HEK293 (cell line): ENCODE measurements at regions not wholly inside any gene's neighbourhood (a gene's known extent, or its start where the extent isn't known, plus 50 kb on each side); places are given as distances from the start of the nearest gene placed in this dataset.

ENCODE experiments used
- CTCF ChIA-PET: fragments of 350-600 bp; formaldehyde crosslinking; extraction: SDS; loops from one replicate; lab custom pipeline; 2021; ENCODE audit warnings: antibody characterized with exemption; lab: Yijun Ruan, JAX
- POLR2A ChIA-PET: fragments of 300-600 bp; formaldehyde crosslinking; extraction: SDS; loops from one replicate; lab custom pipeline; 2020; ENCODE audit warnings: antibody characterized with exemption, inconsistent platforms; lab: Yijun Ruan, JAX
- H3K27ac ChIP-seq: fragments of 200-500 bp; sonication (Bioruptor generic); 2 replicates; pipeline ENCODE4 v1.5.1; 2014; ENCODE audit warnings: low read depth, low read length, control low read depth, inconsistent platforms; ENCODE audit errors: extremely low read depth
- H3K36me3 ChIP-seq, 2 experiments: fragments of 200-500 bp in 1 of 2; sonication (Bioruptor generic) in 1 of 2; 1 replicate in 1 of 2; 2 replicates in 1 of 2; pipeline ENCODE4 v1.5.1; 2014 to 2017; ENCODE audit warnings: inconsistent platforms in 2 of 2, low read length in 2 of 2; ENCODE audit not compliant: control insufficient read depth in 2 of 2, insufficient read depth in 1 of 2
- H3K4me1 ChIP-seq: fragments of 200-500 bp; sonication (Bioruptor generic); 2 replicates; pipeline ENCODE4 v1.5.1; 2014; ENCODE audit warnings: mild to moderate bottlenecking, low read length, inconsistent platforms; ENCODE audit not compliant: control insufficient read depth, insufficient read depth
- H3K4me3 ChIP-seq: 2 replicates; pipeline ENCODE4 v1.5.1; 2011; ENCODE audit warnings: low read depth, mild to moderate bottlenecking, control low read depth, low read length, moderate library complexity
- H3K9me3 ChIP-seq: fragments of 200-500 bp; sonication (Bioruptor generic); 2 replicates; pipeline ENCODE4 v1.5.1; 2014; ENCODE audit warnings: low read depth, low read length, inconsistent platforms; ENCODE audit not compliant: control insufficient read depth, insufficient read depth
- OVOL3 ChIP-seq: fragments of 450-650 bp; formaldehyde crosslinking; IDR thresholded peaks from 2 replicates; pipeline ENCODE4 v1.5.1; 2016; ENCODE audit warnings: missing biosample characterization, missing genetic modification characterization
- PATZ1 ChIP-seq: fragments of 450-650 bp; formaldehyde crosslinking; IDR thresholded peaks from 2 replicates; pipeline ENCODE4 v1.5.1; 2016; ENCODE audit warnings: missing biosample characterization, missing genetic modification characterization
- SP3 ChIP-seq: fragments of 450-650 bp; formaldehyde crosslinking; IDR thresholded peaks from 2 replicates; pipeline ENCODE4 v1.5.1; 2016; ENCODE audit warnings: missing biosample characterization, missing genetic modification characterization
- TCF7L2 ChIP-seq: IDR thresholded peaks from 2 replicates; pipeline ENCODE4 v1.6.1; 2011; ENCODE audit warnings: low read depth, mild to moderate bottlenecking, inconsistent platforms, low read length, moderate library complexity, borderline replicate concordance
- ZBTB17 ChIP-seq: fragments of 450-650 bp; formaldehyde crosslinking; IDR thresholded peaks from 2 replicates; pipeline ENCODE4 v1.5.1; 2016; ENCODE audit warnings: missing biosample characterization, missing genetic modification characterization
- ZBTB20 ChIP-seq: fragments of 450-650 bp; formaldehyde crosslinking; IDR thresholded peaks from 2 replicates; pipeline ENCODE4 v1.5.1; 2016; ENCODE audit warnings: missing biosample characterization, missing genetic modification characterization
- ZNF112 ChIP-seq: fragments of 450-650 bp; formaldehyde crosslinking; IDR thresholded peaks from 2 replicates; pipeline ENCODE4 v1.5.0; 2017; ENCODE audit warnings: missing biosample characterization, missing genetic modification characterization
- ZNF174 ChIP-seq: fragments of 450-650 bp; formaldehyde crosslinking; IDR thresholded peaks from 2 replicates; pipeline ENCODE4 v1.5.0; 2017; ENCODE audit warnings: missing biosample characterization, mild to moderate bottlenecking, missing genetic modification characterization
- ZNF19 ChIP-seq: fragments of 450-650 bp; formaldehyde crosslinking; IDR thresholded peaks from 2 replicates; pipeline ENCODE4; 2016; ENCODE audit warnings: missing biosample characterization, missing genetic modification characterization, low read depth
- ZNF202 ChIP-seq: fragments of 450-650 bp; formaldehyde crosslinking; IDR thresholded peaks from 2 replicates; pipeline ENCODE4 v1.5.1; 2016; ENCODE audit warnings: missing biosample characterization, missing genetic modification characterization, borderline replicate concordance
- ZNF311 ChIP-seq: fragments of 450-650 bp; formaldehyde crosslinking; IDR thresholded peaks from 2 replicates; pipeline ENCODE4 v1.5.1; 2017; ENCODE audit warnings: missing biosample characterization, missing genetic modification characterization, borderline replicate concordance
- ZNF391 ChIP-seq: fragments of 450-650 bp; formaldehyde crosslinking; IDR thresholded peaks from 2 replicates; pipeline ENCODE4 v1.5.1; 2016; ENCODE audit warnings: low read depth, missing biosample characterization, missing genetic modification characterization, borderline replicate concordance
- ZNF394 ChIP-seq: fragments of 450-650 bp; formaldehyde crosslinking; IDR thresholded peaks from 2 replicates; pipeline ENCODE4 v1.5.1; 2016; ENCODE audit warnings: missing biosample characterization, missing genetic modification characterization, mild to moderate bottlenecking, moderate library complexity, borderline replicate concordance
- ZNF521 ChIP-seq: fragments of 450-650 bp; formaldehyde crosslinking; IDR thresholded peaks from 2 replicates; pipeline ENCODE4 v1.5.1; 2017; ENCODE audit warnings: missing biosample characterization, mild to moderate bottlenecking, missing genetic modification characterization
- ZNF529 ChIP-seq: fragments of 450-650 bp; formaldehyde crosslinking; IDR thresholded peaks from 2 replicates; pipeline ENCODE4 v1.5.1; 2017; ENCODE audit warnings: missing genetic modification characterization, missing biosample characterization; ENCODE audit not compliant: insufficient replicate concordance
- ZNF530 ChIP-seq: fragments of 450-650 bp; formaldehyde crosslinking; IDR thresholded peaks from 2 replicates; pipeline ENCODE4 v1.5.1; 2016; ENCODE audit warnings: low read depth, missing biosample characterization, missing genetic modification characterization
- ZNF600 ChIP-seq: fragments of 450-650 bp; formaldehyde crosslinking; IDR thresholded peaks from 2 replicates; pipeline ENCODE4 v1.5.1; 2016; ENCODE audit warnings: missing biosample characterization, missing genetic modification characterization
- ZNF768 ChIP-seq: fragments of 450-650 bp; formaldehyde crosslinking; IDR thresholded peaks from 2 replicates; pipeline ENCODE4 v1.5.1; 2018; ENCODE audit warnings: missing biosample characterization, mild to moderate bottlenecking, missing genetic modification characterization
- TF ChIP-seq, protein P1 (sequence below): fragments of 450-650 bp; formaldehyde crosslinking; IDR thresholded peaks from 2 replicates; pipeline ENCODE4 v1.5.1; 2017; ENCODE audit warnings: missing biosample characterization, missing genetic modification characterization
- TF ChIP-seq, protein P2 (sequence below): fragments of 450-650 bp; formaldehyde crosslinking; IDR thresholded peaks from 2 replicates; pipeline ENCODE4 v1.5.1; 2016; ENCODE audit warnings: missing biosample characterization, missing genetic modification characterization
- TF ChIP-seq, protein P3 (sequence below): fragments of 450-650 bp; formaldehyde crosslinking; IDR thresholded peaks from 2 replicates; pipeline ENCODE4 v1.5.1; 2016; ENCODE audit warnings: missing biosample characterization, missing genetic modification characterization
- TF ChIP-seq, protein P4 (sequence below): fragments of 450-650 bp; formaldehyde crosslinking; IDR thresholded peaks from 2 replicates; pipeline ENCODE4 v1.5.1; 2016; ENCODE audit warnings: missing biosample characterization, missing genetic modification characterization
- TF ChIP-seq, protein P5 (sequence below): fragments of 450-650 bp; formaldehyde crosslinking; IDR thresholded peaks from 2 replicates; pipeline ENCODE4 v1.5.0; 2017; ENCODE audit warnings: missing biosample characterization, missing genetic modification characterization, borderline replicate concordance

DNA sequence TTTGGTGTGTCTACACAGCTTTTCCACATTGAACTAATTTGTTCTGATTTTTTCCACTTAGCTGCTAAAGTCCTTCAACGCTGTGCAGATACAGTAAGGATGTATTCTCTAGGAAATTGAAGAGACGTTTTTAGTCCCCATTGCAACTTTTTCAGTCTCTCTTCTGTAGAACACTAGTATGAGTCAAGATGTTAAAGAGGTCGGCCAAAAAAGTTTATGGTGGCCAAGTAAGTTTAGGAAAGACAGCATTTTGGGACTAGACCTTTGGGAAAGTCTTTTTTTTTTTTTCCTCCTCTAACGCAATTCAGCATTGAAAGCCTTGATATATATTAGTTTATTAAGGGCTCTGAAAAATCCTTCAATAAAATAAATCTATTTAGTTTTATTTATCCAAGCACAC lies 243.5 kb upstream of the FBXL7 start:
- no peak overlapping the region for H3K4me3 ChIP-seq
- no peaks in the 10 kb centered on the region for H3K36me3 ChIP-seq
- ChIA-PET POLR2A (no interaction called here), CTCF (interaction anchor here (0.6 kb wide), 1 partner anchor 12 kb away, joined by 3 read pairs; no protein-coding TSS in a partner anchor)
- no peaks in the 10 kb centered on the region for H3K4me1 ChIP-seq
- H3K9me3 ChIP-seq = no peaks in the 10 kb centered on the region
- no peak overlapping the region for H3K27ac ChIP-seq
- TF ChIP-seq PATZ1 (tag by site-specific recombination) = no peak
- TF ChIP-seq ZNF529 = no peak
- TF ChIP-seq ZNF19 (tag by site-specific recombination) = no peak

DNA sequence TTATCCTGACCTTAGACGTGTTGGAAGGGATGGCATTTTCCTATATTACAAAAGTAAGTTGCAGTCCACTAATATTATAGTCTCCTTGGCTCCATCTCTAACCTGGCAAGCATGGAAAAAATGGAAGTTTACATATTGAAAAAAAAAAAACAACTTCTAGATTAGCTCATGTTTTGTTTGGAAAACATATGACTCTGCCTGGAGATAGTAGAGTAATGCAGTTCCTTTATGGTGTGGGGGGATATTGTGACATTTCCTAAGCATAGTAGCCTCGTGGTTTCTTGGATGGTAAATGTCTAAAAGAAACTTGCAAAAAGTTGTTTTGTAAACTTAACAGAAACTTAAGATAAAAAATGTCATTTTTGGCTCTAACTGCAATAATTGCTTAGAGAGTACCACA lies 244.4 kb upstream of the FBXL7 start:
- H3K9me3 ChIP-seq = no peaks in the 10 kb centered on the region
- no peaks in the 10 kb centered on the region for H3K36me3 ChIP-seq
- no peaks in the 10 kb centered on the region for H3K4me1 ChIP-seq
- TF ChIP-seq, protein P1, sequence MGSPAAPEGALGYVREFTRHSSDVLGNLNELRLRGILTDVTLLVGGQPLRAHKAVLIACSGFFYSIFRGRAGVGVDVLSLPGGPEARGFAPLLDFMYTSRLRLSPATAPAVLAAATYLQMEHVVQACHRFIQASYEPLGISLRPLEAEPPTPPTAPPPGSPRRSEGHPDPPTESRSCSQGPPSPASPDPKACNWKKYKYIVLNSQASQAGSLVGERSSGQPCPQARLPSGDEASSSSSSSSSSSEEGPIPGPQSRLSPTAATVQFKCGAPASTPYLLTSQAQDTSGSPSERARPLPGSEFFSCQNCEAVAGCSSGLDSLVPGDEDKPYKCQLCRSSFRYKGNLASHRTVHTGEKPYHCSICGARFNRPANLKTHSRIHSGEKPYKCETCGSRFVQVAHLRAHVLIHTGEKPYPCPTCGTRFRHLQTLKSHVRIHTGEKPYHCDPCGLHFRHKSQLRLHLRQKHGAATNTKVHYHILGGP (tag by site-specific recombination) = no peak
- TF ChIP-seq ZNF311 (tag by site-specific recombination) (no peak), SP3 (tag by site-specific recombination) (no peak), ZNF530 (tag by site-specific recombination) (no peak)
- TF ChIP-seq, protein P2, sequence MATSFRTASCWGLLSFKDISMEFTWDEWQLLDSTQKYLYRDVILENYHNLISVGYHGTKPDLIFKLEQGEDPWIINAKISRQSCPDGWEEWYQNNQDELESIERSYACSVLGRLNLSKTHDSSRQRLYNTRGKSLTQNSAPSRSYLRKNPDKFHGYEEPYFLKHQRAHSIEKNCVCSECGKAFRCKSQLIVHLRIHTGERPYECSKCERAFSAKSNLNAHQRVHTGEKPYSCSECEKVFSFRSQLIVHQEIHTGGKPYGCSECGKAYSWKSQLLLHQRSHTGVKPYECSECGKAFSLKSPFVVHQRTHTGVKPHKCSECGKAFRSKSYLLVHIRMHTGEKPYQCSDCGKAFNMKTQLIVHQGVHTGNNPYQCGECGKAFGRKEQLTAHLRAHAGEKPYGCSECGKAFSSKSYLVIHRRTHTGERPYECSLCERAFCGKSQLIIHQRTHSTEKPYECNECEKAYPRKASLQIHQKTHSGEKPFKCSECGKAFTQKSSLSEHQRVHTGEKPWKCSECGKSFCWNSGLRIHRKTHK (tag by site-specific recombination) = no peak
- CTCF ChIA-PET = no interaction called here
- H3K27ac ChIP-seq = no peak overlapping the region
- no peak overlapping the region for H3K4me3 ChIP-seq
- POLR2A ChIA-PET = no interaction called here

GRCh38 chr5:15254607-15255006 lies 245.4 kb upstream of the FBXL7 start:
- ChIA-PET CTCF (no interaction called here), POLR2A (no interaction called here)
- no peak overlapping the region for H3K27ac ChIP-seq
- TF ChIP-seq ZNF391 = no peak
- TF ChIP-seq, protein P3, sequence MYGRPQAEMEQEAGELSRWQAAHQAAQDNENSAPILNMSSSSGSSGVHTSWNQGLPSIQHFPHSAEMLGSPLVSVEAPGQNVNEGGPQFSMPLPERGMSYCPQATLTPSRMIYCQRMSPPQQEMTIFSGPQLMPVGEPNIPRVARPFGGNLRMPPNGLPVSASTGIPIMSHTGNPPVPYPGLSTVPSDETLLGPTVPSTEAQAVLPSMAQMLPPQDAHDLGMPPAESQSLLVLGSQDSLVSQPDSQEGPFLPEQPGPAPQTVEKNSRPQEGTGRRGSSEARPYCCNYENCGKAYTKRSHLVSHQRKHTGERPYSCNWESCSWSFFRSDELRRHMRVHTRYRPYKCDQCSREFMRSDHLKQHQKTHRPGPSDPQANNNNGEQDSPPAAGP (tag by site-specific recombination) = no peak
- TF ChIP-seq ZNF174 (tag by site-specific recombination) = no peak
- TF ChIP-seq ZNF768 (tag by site-specific recombination) = no peak
- TF ChIP-seq ZNF394 (tag by site-specific recombination) = no peak
- no peak for TF ChIP-seq ZBTB20 (tag by site-specific recombination)
- TF ChIP-seq ZNF112 (tag by site-specific recombination) = no peak
- TF ChIP-seq OVOL3 (tag by site-specific recombination) = no peak
- no peak for TF ChIP-seq ZBTB17 (tag by site-specific recombination)
- TF ChIP-seq TCF7L2 = no peak
- TF ChIP-seq ZNF521 (tag by site-specific recombination) = no peak
- TF ChIP-seq, protein P4, sequence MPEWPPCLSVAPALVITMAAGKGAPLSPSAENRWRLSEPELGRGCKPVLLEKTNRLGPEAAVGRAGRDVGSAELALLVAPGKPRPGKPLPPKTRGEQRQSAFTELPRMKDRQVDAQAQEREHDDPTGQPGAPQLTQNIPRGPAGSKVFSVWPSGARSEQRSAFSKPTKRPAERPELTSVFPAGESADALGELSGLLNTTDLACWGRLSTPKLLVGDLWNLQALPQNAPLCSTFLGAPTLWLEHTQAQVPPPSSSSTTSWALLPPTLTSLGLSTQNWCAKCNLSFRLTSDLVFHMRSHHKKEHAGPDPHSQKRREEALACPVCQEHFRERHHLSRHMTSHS = no peak
- no peak for TF ChIP-seq ZNF600 (tag by site-specific recombination)
- TF ChIP-seq, protein P5, sequence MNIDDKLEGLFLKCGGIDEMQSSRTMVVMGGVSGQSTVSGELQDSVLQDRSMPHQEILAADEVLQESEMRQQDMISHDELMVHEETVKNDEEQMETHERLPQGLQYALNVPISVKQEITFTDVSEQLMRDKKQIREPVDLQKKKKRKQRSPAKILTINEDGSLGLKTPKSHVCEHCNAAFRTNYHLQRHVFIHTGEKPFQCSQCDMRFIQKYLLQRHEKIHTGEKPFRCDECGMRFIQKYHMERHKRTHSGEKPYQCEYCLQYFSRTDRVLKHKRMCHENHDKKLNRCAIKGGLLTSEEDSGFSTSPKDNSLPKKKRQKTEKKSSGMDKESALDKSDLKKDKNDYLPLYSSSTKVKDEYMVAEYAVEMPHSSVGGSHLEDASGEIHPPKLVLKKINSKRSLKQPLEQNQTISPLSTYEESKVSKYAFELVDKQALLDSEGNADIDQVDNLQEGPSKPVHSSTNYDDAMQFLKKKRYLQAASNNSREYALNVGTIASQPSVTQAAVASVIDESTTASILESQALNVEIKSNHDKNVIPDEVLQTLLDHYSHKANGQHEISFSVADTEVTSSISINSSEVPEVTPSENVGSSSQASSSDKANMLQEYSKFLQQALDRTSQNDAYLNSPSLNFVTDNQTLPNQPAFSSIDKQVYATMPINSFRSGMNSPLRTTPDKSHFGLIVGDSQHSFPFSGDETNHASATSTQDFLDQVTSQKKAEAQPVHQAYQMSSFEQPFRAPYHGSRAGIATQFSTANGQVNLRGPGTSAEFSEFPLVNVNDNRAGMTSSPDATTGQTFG (tag by site-specific recombination) = no peak
- no peak for TF ChIP-seq ZNF202 (tag by site-specific recombination)
- no peaks in the 10 kb centered on the region for H3K4me1 ChIP-seq
- no peaks in the 10 kb centered on the region for H3K36me3 ChIP-seq
- no peaks in the 10 kb centered on the region for H3K9me3 ChIP-seq
- H3K4me3 ChIP-seq = no peak overlapping the region
